ENCODE measurements at regions not wholly inside any gene's neighbourhood (a gene's known extent, or its start where the extent isn't known, plus 50 kb on each side); places are given as distances from the start of the nearest gene placed in this dataset.

GRCh38 chr12:82225871-82226270 is 132.3 kb downstream of the CCDC59 start:
- TF ChIP-seq CTCF (IDR thresholded peaks at IDR 0.05) (no peak), POLR2A (IDR thresholded peaks at IDR 0.05) (no peak)

Measured in Peyer's patch (tissue), 4 donors.